ENCODE measurements at regions not wholly inside any gene's neighbourhood (a gene's known extent, or its start where the extent isn't known, plus 50 kb on each side); places are given as distances from the start of the nearest gene placed in this dataset.

DNA sequence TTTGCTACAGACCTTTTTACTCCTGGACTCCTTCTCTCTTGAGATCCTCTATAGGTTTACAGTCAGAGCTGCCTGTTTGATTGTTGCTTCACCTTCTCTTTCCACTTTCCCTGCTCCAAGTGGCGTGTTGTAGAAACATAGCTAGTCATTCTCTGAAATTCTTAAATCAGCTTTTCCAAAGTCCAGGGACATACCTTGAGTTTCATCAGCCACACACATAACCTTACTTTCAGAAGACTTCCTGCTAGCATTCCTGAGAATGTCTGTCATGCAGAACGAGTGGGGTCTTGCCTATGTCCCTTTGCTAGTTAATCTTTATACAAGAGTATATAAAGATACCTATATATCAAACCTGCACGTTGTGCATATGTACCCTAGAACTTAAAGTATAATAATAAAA lies 230.3 kb upstream of the ZNF462 start:
- TF ChIP-seq, protein P1, sequence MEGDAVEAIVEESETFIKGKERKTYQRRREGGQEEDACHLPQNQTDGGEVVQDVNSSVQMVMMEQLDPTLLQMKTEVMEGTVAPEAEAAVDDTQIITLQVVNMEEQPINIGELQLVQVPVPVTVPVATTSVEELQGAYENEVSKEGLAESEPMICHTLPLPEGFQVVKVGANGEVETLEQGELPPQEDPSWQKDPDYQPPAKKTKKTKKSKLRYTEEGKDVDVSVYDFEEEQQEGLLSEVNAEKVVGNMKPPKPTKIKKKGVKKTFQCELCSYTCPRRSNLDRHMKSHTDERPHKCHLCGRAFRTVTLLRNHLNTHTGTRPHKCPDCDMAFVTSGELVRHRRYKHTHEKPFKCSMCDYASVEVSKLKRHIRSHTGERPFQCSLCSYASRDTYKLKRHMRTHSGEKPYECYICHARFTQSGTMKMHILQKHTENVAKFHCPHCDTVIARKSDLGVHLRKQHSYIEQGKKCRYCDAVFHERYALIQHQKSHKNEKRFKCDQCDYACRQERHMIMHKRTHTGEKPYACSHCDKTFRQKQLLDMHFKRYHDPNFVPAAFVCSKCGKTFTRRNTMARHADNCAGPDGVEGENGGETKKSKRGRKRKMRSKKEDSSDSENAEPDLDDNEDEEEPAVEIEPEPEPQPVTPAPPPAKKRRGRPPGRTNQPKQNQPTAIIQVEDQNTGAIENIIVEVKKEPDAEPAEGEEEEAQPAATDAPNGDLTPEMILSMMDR (IDR thresholded peaks at IDR 0.05) = no peak
- no peak for TF ChIP-seq POLR2A (IDR thresholded peaks at IDR 0.05)
- no peaks in the 10 kb centered on the region for H3K36me3 ChIP-seq
- H3K4me1 ChIP-seq = no peaks in the 10 kb centered on the region
- intact Hi-C loops (cut with DNase I; ENCODE audit: low total_unique reads) = no loop called here
- no peaks in the 10 kb centered on the region for H3K27me3 ChIP-seq
- H3K4me3 ChIP-seq = no peak overlapping the region
- H3K9me3 ChIP-seq = no peaks in the 10 kb centered on the region
- no peak for DNase-seq
- H3K27ac ChIP-seq = no peak overlapping the region

DNA sequence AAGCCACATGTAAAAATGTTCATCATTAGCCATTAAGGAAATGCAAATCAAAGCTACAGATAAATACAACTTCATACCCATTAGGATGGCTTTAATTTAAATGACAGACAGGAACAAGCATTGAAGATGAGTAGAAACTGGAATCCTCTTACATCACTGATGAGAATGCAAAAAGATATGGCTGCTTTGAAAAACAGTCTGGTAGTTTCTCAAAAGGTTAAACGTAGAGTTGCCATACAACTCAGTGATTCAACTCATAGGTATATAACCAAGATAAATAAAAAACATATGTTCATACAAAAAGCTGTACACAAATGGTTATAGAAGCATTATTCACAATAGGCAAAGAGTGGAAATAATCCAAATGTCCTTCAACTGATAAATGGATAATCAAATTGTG lies 228.8 kb upstream of the ZNF462 start:
- Histone ChIP-seq H3K4me1 (no peaks in the 10 kb centered on the region), H3K36me3 (no peaks in the 10 kb centered on the region), H3K9me3 (no peaks in the 10 kb centered on the region), H3K27ac (no peak overlapping the region), H3K4me3 (no peak overlapping the region), H3K27me3 (no peaks in the 10 kb centered on the region)
- intact Hi-C loops (cut with DNase I; ENCODE audit: low total_unique reads) = no loop called here
- DNase-seq = no peak
- no peak for TF ChIP-seq POLR2A (IDR thresholded peaks at IDR 0.05)
- TF ChIP-seq, protein P1 (IDR thresholded peaks at IDR 0.05) = no peak

DNA sequence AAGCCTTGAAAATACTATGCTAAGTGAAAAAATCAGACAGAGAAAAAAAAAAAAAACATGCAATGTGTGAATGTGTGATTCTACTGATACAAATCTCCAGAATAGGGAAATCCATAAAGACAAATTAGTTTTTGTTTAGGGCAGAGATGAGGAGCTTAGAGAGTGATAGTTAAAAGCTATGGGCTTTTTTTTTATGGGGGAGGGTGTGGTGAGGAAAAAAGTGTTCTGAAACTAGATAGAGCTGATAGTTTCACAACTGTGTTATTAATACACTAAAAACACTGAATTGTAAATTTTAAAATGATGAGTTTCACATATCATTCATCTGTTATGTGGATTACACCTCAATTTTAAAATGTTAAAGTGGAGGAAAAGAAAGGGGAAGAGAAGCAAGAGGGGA lies 228.3 kb upstream of the ZNF462 start:
- Histone ChIP-seq H3K36me3 (no peaks in the 10 kb centered on the region), H3K27ac (no peak overlapping the region), H3K9me3 (no peaks in the 10 kb centered on the region), H3K27me3 (no peaks in the 10 kb centered on the region), H3K4me3 (no peak overlapping the region), H3K4me1 (no peaks in the 10 kb centered on the region)
- TF ChIP-seq POLR2A (IDR thresholded peaks at IDR 0.05) = no peak
- TF ChIP-seq, protein P1 (IDR thresholded peaks at IDR 0.05) = no peak
- no peak for DNase-seq
- intact Hi-C loops (cut with DNase I; ENCODE audit: low total_unique reads) = no loop called here

DNA sequence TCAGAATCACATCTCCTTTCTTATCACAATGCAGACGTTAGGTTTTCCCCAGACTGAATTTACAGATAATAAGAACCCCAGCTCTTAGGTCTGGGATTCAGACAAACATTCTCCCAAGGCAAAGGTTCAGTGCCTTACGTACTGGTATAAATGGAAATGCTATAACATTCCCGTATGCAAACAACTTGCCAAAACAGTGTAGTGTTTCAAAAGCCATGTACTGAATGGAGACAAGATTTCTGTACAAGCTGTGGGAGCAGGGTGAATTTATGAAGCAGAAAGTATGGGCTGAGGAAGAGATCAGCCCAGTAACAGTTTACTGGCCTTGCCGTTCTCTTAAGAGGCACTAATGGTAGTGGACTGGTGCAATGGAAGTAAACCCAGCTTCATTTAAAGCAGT lies 225.5 kb upstream of the ZNF462 start:
- Histone ChIP-seq H3K27me3 (no peaks in the 10 kb centered on the region), H3K27ac (no peak overlapping the region), H3K4me3 (no peak overlapping the region), H3K9me3 (no peaks in the 10 kb centered on the region), H3K4me1 (no peaks in the 10 kb centered on the region), H3K36me3 (no peaks in the 10 kb centered on the region)
- TF ChIP-seq, protein P1 (IDR thresholded peaks at IDR 0.05) = no peak
- TF ChIP-seq POLR2A (IDR thresholded peaks at IDR 0.05) = no peak
- no peak for DNase-seq
- intact Hi-C loops (cut with DNase I; ENCODE audit: low total_unique reads) = no loop called here

DNA sequence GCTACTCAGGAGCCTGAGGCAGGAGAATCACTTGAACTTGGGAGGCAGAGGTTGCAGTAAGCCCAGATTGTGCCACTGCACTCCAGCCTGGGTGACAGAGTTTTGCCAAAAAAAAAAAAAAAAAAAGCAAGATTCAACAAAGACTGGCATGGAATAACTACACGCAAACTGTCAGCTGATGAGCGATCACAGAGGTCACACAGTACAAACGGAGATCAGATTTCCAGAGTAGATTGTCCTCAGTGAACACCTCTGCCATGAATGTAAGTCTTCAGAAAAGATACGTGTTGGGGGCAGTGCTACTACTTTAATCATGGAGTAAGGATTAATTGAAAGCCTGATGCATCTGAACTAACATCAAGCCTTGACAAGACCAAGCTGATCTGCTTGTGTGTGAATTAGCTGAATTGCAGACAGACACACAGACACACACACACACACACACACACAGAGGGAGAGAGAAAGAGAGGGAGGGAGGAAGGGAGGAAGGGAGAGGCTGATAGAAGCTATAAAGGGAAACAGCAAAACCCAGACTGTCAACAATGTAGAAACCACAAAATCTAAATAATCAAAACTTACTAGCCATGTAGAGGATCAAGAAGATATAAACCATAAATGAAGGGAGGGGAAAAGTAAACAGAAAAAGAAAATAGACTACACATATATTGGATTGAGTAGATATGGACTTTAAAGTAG lies 222.9 kb upstream of the ZNF462 start:
- intact Hi-C loops (cut with DNase I; ENCODE audit: low total_unique reads) = no loop called here

More for the DNA sequence above, 222.9 kb upstream of the ZNF462 start:
- Histone ChIP-seq H3K9me3 (no peaks in the 10 kb centered on the region), H3K27ac (no peak overlapping the region), H3K36me3 (no peaks in the 10 kb centered on the region), H3K27me3 (no peaks in the 10 kb centered on the region), H3K4me1 (no peaks in the 10 kb centered on the region), H3K4me3 (no peak overlapping the region)
- TF ChIP-seq POLR2A (IDR thresholded peaks at IDR 0.05) = no peak
- TF ChIP-seq, protein P1 (IDR thresholded peaks at IDR 0.05) = no peak
- DNase-seq = no peak

All from uterus (tissue), 3 donors.